NCI-H510A treated with DMSO at 0.1 percent for 48 hours (cell line): ENCODE measurements at regions not wholly inside any gene's neighbourhood (a gene's known extent, or its start where the extent isn't known, plus 50 kb on each side); places are given as distances from the start of the nearest gene placed in this dataset.
"Not testable (repeated sequence)": the region's sequence is repeated elsewhere in the genome, so short reads cannot be mapped to it uniquely, and the experiment has no call there.

Experiments used
- DNase-seq: peaks from one replicate; lab custom pipeline; 2025; lab: John Stamatoyannopoulos, UW

DNA sequence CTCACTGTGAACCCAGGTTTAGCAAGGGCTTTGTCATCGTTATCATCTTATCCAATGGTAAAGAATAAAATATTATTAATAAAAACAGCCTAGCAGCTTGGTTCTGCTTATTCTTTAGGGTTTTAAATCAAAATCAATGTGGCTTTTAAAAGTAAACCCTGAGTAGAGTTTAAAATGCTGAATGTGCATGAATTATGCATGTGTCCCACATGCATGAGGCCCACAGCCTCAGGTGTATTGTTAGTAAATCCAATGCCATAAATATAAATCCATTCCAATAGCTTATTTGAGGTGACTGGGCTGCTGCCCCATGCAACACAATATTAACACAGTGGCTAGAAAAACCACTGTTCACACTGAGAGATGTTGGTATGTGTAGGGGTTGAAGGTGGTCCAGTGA is 254.1 kb downstream of the HNMT start:
- no peak for DNase-seq

DNA sequence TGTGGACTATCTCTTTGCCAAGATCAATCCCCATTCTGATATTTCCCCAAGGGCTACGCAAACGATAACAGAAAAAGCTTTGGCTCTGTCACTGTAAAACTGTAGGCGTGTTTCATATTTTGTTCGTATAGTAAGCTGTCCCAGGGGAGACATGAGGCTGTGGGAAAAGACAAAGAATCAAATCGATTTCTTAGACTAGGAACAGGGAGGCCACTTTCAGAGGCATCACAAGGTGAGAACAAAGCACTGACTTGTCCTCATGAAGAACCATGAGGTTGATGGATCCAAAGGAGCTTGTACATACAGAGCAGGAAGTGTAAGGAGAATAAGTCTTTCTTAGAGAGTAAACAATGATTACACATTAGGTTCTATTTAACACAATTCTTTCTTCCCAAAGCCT is 255.7 kb downstream of the HNMT start:
- DNase-seq, result no peak

- DNase-seq, result no peak
These were observed 257.1 kb downstream of the HNMT start for GRCh38 chr2:138221358-138221757.

DNA sequence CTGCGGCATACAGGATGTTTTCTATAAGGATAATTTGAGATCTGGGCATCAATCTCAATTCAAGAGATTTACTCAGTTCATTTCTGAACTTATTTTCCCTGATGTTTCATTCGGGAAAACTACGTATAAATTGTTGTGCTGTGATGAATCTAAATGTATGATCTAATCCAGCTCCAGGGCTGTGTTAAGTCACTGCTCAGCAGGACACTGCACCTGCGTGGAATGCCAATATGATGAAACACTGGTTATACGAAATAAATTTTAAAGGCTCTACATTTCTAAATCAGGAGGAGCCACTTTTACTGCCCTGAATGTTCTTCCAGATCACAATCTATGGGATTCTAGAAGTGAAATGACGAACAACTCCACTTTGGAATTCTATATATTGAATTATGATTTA is 259.0 kb downstream of the HNMT start:
- DNase-seq, result no peak

- no peak for DNase-seq
These were observed 262.9 kb downstream of the HNMT start for GRCh38 chr2:138227195-138227594.

- no peak for DNase-seq
These were observed 263.8 kb downstream of the HNMT start for GRCh38 chr2:138228101-138228500.

DNA sequence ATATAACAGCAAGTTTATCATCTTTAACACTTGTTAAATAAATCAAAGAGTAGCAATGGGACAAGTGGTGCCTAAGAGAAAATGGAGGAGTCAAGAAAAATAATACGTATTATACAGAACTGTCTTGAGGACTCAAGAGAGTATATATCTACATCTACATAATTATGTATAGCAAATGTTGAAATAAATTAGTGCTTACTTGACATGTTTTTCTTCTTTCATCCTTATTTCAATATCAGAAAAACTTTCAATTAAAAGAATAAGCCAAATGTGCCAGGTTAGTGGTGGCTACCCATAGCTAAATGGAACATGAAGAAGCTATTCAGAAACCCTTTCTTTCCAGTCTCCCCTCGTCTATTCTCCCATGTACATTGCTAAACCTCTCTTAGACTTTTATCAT is 267.3 kb upstream of the SPOPL start:
- DNase-seq, result no peak

GRCh38 chr2:138235041-138235440 is 266.5 kb upstream of the SPOPL start:
- DNase-seq, result no peak

- DNase-seq, result no peak
These were observed 265.4 kb upstream of the SPOPL start for GRCh38 chr2:138236142-138236541.

DNA sequence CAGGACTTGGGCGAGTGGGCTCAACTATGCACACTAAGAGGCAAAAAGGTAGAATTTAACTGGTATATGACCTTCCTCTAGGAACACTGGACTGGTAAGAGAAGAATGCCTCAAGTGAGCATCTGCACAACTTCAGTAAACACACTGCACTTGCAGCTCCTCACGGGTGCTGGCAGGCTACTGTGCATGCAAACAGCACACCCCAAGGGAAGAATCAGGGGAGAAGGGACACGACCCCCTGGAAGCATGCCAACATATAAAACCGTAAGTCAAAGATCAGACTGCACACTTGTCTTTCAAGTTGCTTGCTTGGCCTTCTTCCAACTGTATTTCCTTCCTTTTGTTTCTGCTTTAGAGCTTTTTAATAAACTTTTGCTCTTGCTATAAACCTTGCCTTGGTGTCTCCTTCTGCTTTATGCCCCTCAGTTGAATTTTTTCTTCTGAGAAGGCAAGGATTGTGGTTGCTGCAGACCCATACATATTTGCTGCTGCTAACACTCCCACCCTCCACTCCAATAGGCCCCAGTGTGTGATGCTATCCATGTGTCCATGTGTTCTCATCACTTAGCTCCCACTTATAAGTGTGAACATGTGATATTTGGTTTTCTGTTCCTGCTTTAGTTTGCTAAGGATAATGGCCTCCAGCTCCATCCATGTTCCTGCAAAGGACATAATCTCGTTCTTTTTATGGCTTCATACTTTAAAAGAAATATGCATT is 263.7 kb upstream of the SPOPL start:
- DNase-seq, result no peak

GRCh38 chr2:138238908-138239307 is 262.7 kb upstream of the SPOPL start:
- no peak for DNase-seq

GRCh38 chr2:138239902-138240491 is 261.6 kb upstream of the SPOPL start:
- DNase-seq, result no peak

DNA sequence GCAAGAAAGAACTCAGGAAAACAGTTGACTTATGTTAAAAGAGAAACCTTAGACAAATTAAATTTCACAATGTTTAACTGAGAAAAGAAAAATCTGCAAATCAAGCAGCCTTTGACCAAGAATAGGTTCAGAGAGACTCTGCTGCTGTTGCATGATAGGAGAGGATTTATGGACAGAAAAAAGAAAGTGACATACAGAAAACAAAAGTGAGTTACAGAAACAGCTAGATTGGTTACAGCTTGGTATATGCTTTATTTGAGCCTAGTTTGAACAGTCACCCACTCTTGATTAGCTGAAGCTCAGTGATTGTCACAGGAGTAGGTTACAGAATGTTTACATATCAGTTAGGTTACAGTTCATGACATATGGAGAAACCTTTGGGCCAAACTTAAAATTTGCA is 258.2 kb upstream of the SPOPL start:
- DNase-seq, result no peak

DNA sequence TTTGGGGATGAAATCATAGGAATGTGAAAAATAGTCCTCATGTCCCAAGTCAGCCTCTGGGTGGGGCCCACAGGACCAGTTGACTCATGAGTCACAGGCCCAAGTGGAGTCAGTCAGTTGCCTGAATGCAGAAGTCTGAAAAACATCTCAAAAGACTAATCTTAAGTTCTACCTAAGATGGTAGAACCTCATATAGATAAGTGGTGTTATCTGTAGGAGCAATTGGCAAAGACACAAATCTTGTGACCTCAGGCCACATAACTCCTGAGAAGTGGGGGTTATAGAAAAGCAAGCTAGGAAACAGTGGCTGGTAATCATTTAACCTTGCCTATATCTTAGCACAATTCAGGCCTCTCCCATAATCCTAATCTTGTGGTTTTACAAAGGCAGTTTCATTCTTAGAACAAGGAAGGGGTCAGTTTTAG is 257.1 kb upstream of the SPOPL start:
- DNase-seq, result no peak

GRCh38 chr2:138245310-138245709 is 256.3 kb upstream of the SPOPL start:
- no peak for DNase-seq

DNA sequence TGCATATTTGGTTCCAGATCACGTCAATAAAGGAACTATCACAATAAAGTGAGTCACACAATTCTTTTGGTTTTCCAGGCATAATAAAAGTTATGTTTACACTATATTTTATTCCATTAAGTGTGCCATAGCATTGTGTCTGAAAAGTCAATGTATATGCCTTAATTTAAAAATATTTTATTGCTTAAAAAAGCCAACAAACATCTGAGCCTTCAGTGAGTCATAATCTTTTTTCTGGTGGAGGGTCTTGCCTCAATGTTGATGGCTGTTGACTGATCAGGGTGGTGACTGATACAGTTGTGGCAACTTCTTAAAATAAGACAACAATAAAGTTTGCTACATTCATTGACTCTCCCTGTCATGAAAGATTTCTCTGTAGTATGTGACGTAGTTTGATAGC is 254.3 kb upstream of the SPOPL start:
- DNase-seq, result no peak

DNA sequence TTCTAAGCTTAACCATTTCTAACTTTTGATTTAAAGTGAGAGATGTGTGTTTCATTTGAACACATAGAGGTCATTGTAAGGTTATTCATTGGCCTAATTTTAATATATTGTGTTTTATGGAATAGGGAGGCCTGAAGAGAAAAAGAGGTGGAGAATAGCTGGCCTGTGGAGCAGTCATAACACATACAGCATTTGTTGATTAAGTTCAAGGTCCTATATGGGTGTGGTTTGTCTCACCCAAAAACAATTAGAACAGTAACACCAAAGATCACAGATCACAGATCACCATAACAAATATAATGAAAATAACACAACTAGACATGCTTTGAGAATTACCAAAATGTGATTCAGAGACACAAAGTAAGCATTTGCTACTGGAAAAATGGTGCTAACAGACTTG is 252.4 kb upstream of the SPOPL start:
- DNase-seq, result no peak

DNA sequence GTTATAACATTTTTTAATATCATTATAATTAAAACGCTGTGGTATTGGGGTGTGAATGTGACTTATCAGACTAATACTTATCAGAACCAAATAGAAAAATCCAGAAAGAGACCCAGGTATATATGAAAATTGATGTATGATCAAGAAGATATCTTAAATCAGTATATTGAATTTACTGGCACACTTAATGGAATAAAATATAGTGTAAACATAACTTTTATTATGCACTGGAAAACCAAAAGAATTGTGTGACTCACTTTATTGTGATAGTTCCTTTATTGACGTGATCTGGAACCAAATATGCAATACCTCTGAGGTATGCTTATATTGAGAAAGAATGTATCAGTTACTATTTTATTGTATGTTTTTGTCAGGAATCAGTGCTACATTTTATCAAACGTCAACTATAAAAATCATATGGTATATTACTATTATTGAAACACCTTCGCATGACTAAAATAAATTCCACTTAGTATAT is 250.7 kb upstream of the SPOPL start:
- not testable (repeated sequence) for DNase-seq

GRCh38 chr2:138252587-138252986 is 249.0 kb upstream of the SPOPL start:
- no peak for DNase-seq

- DNase-seq, result no peak
These were observed 245.9 kb upstream of the SPOPL start for GRCh38 chr2:138255670-138256069.

GRCh38 chr2:138267161-138267901 is 234.2 kb upstream of the SPOPL start:
- no peak for DNase-seq

GRCh38 chr2:138267902-138268254 is 233.7 kb upstream of the SPOPL start:
- DNase-seq, result no peak

GRCh38 chr2:138269765-138270164 is 231.8 kb upstream of the SPOPL start:
- no peak for DNase-seq
